Neuronal stem cell (in vitro differentiated cells): ENCODE measurements at regions not wholly inside any gene's neighbourhood (a gene's known extent, or its start where the extent isn't known, plus 50 kb on each side); places are given as distances from the start of the nearest gene placed in this dataset.

Experiments
- DNase-seq: peaks from one replicate; pipeline ENCODE4 v3.0.0-alpha.2; 2013; ENCODE audit warnings: low spot score
- H2AFZ ChIP-seq: one replicate; pipeline ENCODE4 v1.6.1; 2013; ENCODE audit warnings: mild to moderate bottlenecking, low read length, inconsistent platforms
- H2AK5ac ChIP-seq: 2 replicates; pipeline ENCODE4 v1.6.1; 2013; ENCODE audit warnings: low read depth, mild to moderate bottlenecking, inconsistent platforms, low read length, moderate library complexity, mixed read lengths
- H2BK120ac ChIP-seq: 2 replicates; pipeline ENCODE4 v1.6.1; 2013; ENCODE audit warnings: low read depth, mild to moderate bottlenecking, inconsistent platforms, low read length, moderate library complexity, mixed read lengths
- H2BK12ac ChIP-seq: one replicate; pipeline ENCODE4 v1.6.1; 2013; ENCODE audit warnings: low read length, inconsistent platforms
- H2BK15ac ChIP-seq: 2 replicates; pipeline ENCODE4 v1.6.1; 2013; ENCODE audit warnings: mild to moderate bottlenecking, low read length, inconsistent platforms, mixed read lengths
- H2BK5ac ChIP-seq: one replicate; pipeline ENCODE4 v1.6.1; 2013; ENCODE audit warnings: inconsistent platforms, mild to moderate bottlenecking, low read length, moderate library complexity
- H3K14ac ChIP-seq: one replicate; pipeline ENCODE4 v1.6.1; 2013; ENCODE audit warnings: low read length, inconsistent platforms
- H3K18ac ChIP-seq: 2 replicates; pipeline ENCODE4 v1.6.1; 2013; ENCODE audit warnings: low read length, inconsistent platforms
- H3K23ac ChIP-seq: 2 replicates; pipeline ENCODE4 v1.6.1; 2013; ENCODE audit warnings: low read depth, mild to moderate bottlenecking, mixed read lengths, low read length, inconsistent platforms; ENCODE audit not compliant: poor library complexity
- H3K27ac ChIP-seq: replicated peaks from 3 replicates; pipeline ENCODE4 v1.5.1; 2013; ENCODE audit warnings: low read length, inconsistent platforms
- H3K27me3 ChIP-seq, 3 experiments: 2 replicates each; pipeline ENCODE4 v1.6.1; 2013; ENCODE audit warnings: low read length in 3 of 3, mild to moderate bottlenecking in 2 of 3, inconsistent platforms in 1 of 3, low read depth in 1 of 3, mixed read lengths in 1 of 3, moderate library complexity in 1 of 3; ENCODE audit not compliant: control insufficient read depth in 3 of 3, insufficient read depth in 3 of 3
- H3K36me3 ChIP-seq, 2 donors: replicated peaks in 1 of 2; 2 replicates each; pipeline ENCODE4 v1.6.1; 2013; ENCODE audit warnings: low read length in 2 of 2; ENCODE audit not compliant: control insufficient read depth in 2 of 2, insufficient read depth in 2 of 2
- H3K4ac ChIP-seq: 2 replicates; pipeline ENCODE4 v1.6.1; 2013; ENCODE audit warnings: inconsistent platforms, mild to moderate bottlenecking, low read length, moderate library complexity
- H3K4me1 ChIP-seq, 2 donors: 1 replicate in 1 of 2; 2 replicates in 1 of 2; pipeline ENCODE4 v1.6.1; 2013; ENCODE audit warnings: low read length in 2 of 2, low read depth in 1 of 2; ENCODE audit not compliant: control insufficient read depth in 2 of 2, insufficient read depth in 1 of 2
- H3K4me2 ChIP-seq: one replicate; pipeline ENCODE4 v1.6.1; 2013; ENCODE audit warnings: mild to moderate bottlenecking, low read length, inconsistent platforms; ENCODE audit not compliant: insufficient read depth, poor library complexity, severe bottlenecking
- H3K4me3 ChIP-seq, 2 donors: 2 replicates each; pipeline ENCODE4 v1.5.1; 2013; ENCODE audit warnings: low read length in 2 of 2, mild to moderate bottlenecking in 2 of 2, inconsistent platforms in 1 of 2, moderate library complexity in 1 of 2
- H3K79me1 ChIP-seq: one replicate; pipeline ENCODE4 v1.6.1; 2013; ENCODE audit warnings: low read depth, mild to moderate bottlenecking, inconsistent platforms, low read length, moderate library complexity
- H3K9ac ChIP-seq: one replicate; pipeline ENCODE4 v1.6.1; 2013; ENCODE audit warnings: mild to moderate bottlenecking, low read depth, low read length, inconsistent platforms; ENCODE audit not compliant: poor library complexity
- H3K9me3 ChIP-seq, 2 donors: replicated peaks in 1 of 2; 2 replicates each; pipeline versions ENCODE3 to v1.6.1; 2013; ENCODE audit warnings: low read length in 2 of 2, mild to moderate bottlenecking in 2 of 2, inconsistent platforms in 1 of 2, low read depth in 1 of 2, mixed read lengths in 1 of 2, moderate library complexity in 1 of 2; ENCODE audit not compliant: control insufficient read depth in 2 of 2, insufficient read depth in 1 of 2
- H4K8ac ChIP-seq: one replicate; pipeline ENCODE4 v1.6.1; 2013; ENCODE audit warnings: low read depth, mild to moderate bottlenecking, inconsistent platforms, low read length, moderate library complexity
- H4K91ac ChIP-seq: one replicate; pipeline ENCODE4 v1.6.1; 2013; ENCODE audit warnings: low read length, low read depth, mild to moderate bottlenecking, inconsistent platforms; ENCODE audit not compliant: poor library complexity
- WGBS, 2 donors: extraction: QIAGEN DNeasy Blood & Tissue Kit; methylation state at CpG; one replicate each; pipeline ENCODE4 v1.1.7; 2013; ENCODE audit warnings: missing lambda C conversion rate in 2 of 2, mixed read lengths in 1 of 2; ENCODE audit not compliant: insufficient read length in 2 of 2, insufficient replicate concordance in 1 of 2; ENCODE audit errors: extremely low coverage in 2 of 2; 5-methylcytosine and 5-hydroxymethylcytosine counted together

- Histone ChIP-seq H2BK15ac (no peak overlapping the region), H2BK12ac (no peak overlapping the region), H3K4me2 (no peak overlapping the region), H2BK120ac (no peak overlapping the region), H3K14ac (no peak overlapping the region), H3K9ac (no peak overlapping the region), H3K4me1 (peaks cover 0 to 6% of the 10 kb centered on the region in 2 donors), H4K8ac (no peak overlapping the region), H2BK5ac (no peak overlapping the region), H3K18ac (no peak overlapping the region), H2AK5ac (no peak overlapping the region), H3K36me3 (no peaks in the 10 kb centered on the region), H3K23ac (no peak overlapping the region), H3K27me3 (no peaks in the 10 kb centered on the region), H3K79me1 (no peaks in the 10 kb centered on the region), H3K4me3 (no peak overlapping the region), H3K9me3 (no peaks in the 10 kb centered on the region), H2AFZ (no peak overlapping the region), H3K4ac (no peak overlapping the region), H4K91ac (no peak overlapping the region), H3K27ac (no peak overlapping the region)
- no peak for DNase-seq
- WGBS, 2 donors: no CpG with 5 or more reads among the region's 2 CpGs
Observed at GRCh38 chr3:147760941-147761340, 351.8 kb downstream of the ZIC1 start.

DNA sequence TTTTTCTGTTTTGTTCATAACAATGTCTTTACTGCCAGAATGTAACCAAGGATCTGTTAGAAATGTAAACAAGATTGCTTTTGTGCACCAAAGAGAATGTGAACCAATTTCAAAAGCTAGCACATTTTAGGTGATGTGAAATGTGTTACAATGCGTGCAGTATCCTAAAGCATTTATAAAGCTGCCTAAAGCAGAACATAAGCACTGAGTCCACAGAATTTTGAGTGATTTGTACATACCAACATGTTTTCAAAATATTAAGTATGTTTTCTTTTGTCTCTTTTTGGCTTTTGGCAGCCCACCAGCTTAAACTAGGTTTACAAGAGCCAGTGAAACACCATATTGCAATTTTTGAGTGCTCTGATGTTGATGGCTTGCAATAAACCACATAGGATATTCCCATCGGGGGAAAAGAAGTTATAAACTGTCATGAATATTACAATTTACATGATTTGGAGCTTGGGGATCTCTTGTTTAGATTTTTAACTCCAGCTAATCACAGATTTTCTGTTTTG, 364.0 kb downstream of the ZIC1 start:
- no peaks in the 10 kb centered on the region for H3K27me3 ChIP-seq

GRCh38 chr3:147775411-147775810, 366.2 kb downstream of the ZIC1 start:
- H2AFZ ChIP-seq: no peak overlapping the region
- no peak overlapping the region for H2BK5ac ChIP-seq
- H2BK12ac ChIP-seq: no peak overlapping the region
- no peaks in the 10 kb centered on the region for H3K79me1 ChIP-seq
- WGBS, 2 donors: no CpG with 5 or more reads among the region's 2 CpGs
- H3K23ac ChIP-seq: no peak overlapping the region
- no peak for DNase-seq
- H3K18ac ChIP-seq: no peak overlapping the region
- no peak overlapping the region for H3K27ac ChIP-seq
- H3K9ac ChIP-seq: no peak overlapping the region
- H3K36me3 ChIP-seq: no peaks in the 10 kb centered on the region
- no peaks in the 10 kb centered on the region for H3K4me1 ChIP-seq
- no peak overlapping the region for H3K4me3 ChIP-seq
- H3K4me2 ChIP-seq: no peak overlapping the region
- no peaks in the 10 kb centered on the region for H3K27me3 ChIP-seq
- no peak overlapping the region for H3K4ac ChIP-seq
- H2BK120ac ChIP-seq: no peak overlapping the region
- no peak overlapping the region for H2AK5ac ChIP-seq
- no peak overlapping the region for H4K8ac ChIP-seq
- H4K91ac ChIP-seq: no peak overlapping the region
- no peaks in the 10 kb centered on the region for H3K9me3 ChIP-seq
- H3K14ac ChIP-seq: no peak overlapping the region
- H2BK15ac ChIP-seq: no peak overlapping the region

More for the DNA sequence above, 364.0 kb downstream of the ZIC1 start:
- Histone ChIP-seq H3K4ac (no peak overlapping the region), H3K23ac (no peak overlapping the region), H3K79me1 (no peaks in the 10 kb centered on the region), H4K8ac (no peak overlapping the region), H3K36me3 (no peaks in the 10 kb centered on the region), H2BK15ac (no peak overlapping the region), H3K4me1 (no peaks in the 10 kb centered on the region), H3K9ac (no peak overlapping the region), H2BK5ac (no peak overlapping the region), H3K18ac (no peak overlapping the region), H3K4me2 (no peak overlapping the region), H2AK5ac (no peak overlapping the region), H4K91ac (no peak overlapping the region), H2BK12ac (no peak overlapping the region), H3K4me3 (no peak overlapping the region), H3K14ac (no peak overlapping the region), H3K27ac (no peak overlapping the region), H3K9me3 (no peaks in the 10 kb centered on the region), H2BK120ac (no peak overlapping the region), H2AFZ (no peak overlapping the region)
- no CpG with 5 or more reads among the region's 2 CpGs for WGBS, 2 donors
- DNase-seq: no peak

- H2BK15ac ChIP-seq: no peak overlapping the region
- H3K4me2 ChIP-seq: no peak overlapping the region
- WGBS, 2 donors: no CpG with 5 or more reads among the region's 4 CpGs
- no peak overlapping the region for H2BK5ac ChIP-seq
- H3K14ac ChIP-seq: no peak overlapping the region
- H3K4me1 ChIP-seq: no peaks in the 10 kb centered on the region
- no peak overlapping the region for H2BK120ac ChIP-seq
- H3K27ac ChIP-seq: no peak overlapping the region
- H2AFZ ChIP-seq: no peak overlapping the region
- H3K18ac ChIP-seq: no peak overlapping the region
- H3K4ac ChIP-seq: no peak overlapping the region
- no peaks in the 10 kb centered on the region for H3K79me1 ChIP-seq
- no peaks in the 10 kb centered on the region for H3K9me3 ChIP-seq
- H4K91ac ChIP-seq: no peak overlapping the region
- H3K9ac ChIP-seq: no peak overlapping the region
- H3K27me3 ChIP-seq: no peaks in the 10 kb centered on the region
- no peak overlapping the region for H3K23ac ChIP-seq
- H2AK5ac ChIP-seq: no peak overlapping the region
- no peaks in the 10 kb centered on the region for H3K36me3 ChIP-seq
- H2BK12ac ChIP-seq: no peak overlapping the region
- no peak overlapping the region for H3K4me3 ChIP-seq
- no peak overlapping the region for H4K8ac ChIP-seq
- no peak for DNase-seq
Observed at GRCh38 chr3:147775816-147776530, 366.8 kb downstream of the ZIC1 start.
